H9 (cell line): ENCODE measurements at regions not wholly inside any gene's neighbourhood (a gene's known extent, or its start where the extent isn't known, plus 50 kb on each side); places are given as distances from the start of the nearest gene placed in this dataset.

Source experiments
- DNase-seq: peaks from one replicate; pipeline ENCODE4 v3.0.0-alpha.2; 2017
- H2AFZ ChIP-seq: one replicate; pipeline ENCODE4 v1.6.1; 2013; ENCODE audit warnings: mild to moderate bottlenecking, low read length, control low read depth, moderate library complexity
- H2AK5ac ChIP-seq: 2 replicates; pipeline ENCODE4 v1.6.1; 2013; ENCODE audit warnings: low read length, control low read depth, mixed read lengths; ENCODE audit not compliant: insufficient read length
- H2BK120ac ChIP-seq: one replicate; pipeline ENCODE4 v1.6.1; 2013; ENCODE audit warnings: low read depth, mild to moderate bottlenecking, low read length, control low read depth, inconsistent platforms; ENCODE audit not compliant: poor library complexity, severe bottlenecking
- H2BK12ac ChIP-seq: 2 replicates; pipeline ENCODE4 v1.6.1; 2013; ENCODE audit warnings: low read length, control low read depth, mixed read lengths, low read depth; ENCODE audit not compliant: insufficient read length
- H2BK15ac ChIP-seq: 2 replicates; pipeline ENCODE4 v1.6.1; 2013; ENCODE audit warnings: low read depth, low read length, control low read depth
- H2BK20ac ChIP-seq: one replicate; pipeline ENCODE4 v1.6.1; 2013; ENCODE audit warnings: low read depth, mild to moderate bottlenecking, low read length, control low read depth, inconsistent platforms; ENCODE audit not compliant: poor library complexity, severe bottlenecking
- H2BK5ac ChIP-seq: 2 replicates; pipeline ENCODE4 v1.6.1; 2013; ENCODE audit warnings: low read length, control low read depth, mixed read lengths; ENCODE audit not compliant: insufficient read length
- H3K14ac ChIP-seq: 2 replicates; pipeline ENCODE4 v1.6.1; 2013; ENCODE audit warnings: low read length, control low read depth; ENCODE audit not compliant: insufficient read depth
- H3K18ac ChIP-seq: 2 replicates; pipeline ENCODE4 v1.6.1; 2013; ENCODE audit warnings: low read depth, mild to moderate bottlenecking, mixed read lengths, low read length, control low read depth; ENCODE audit not compliant: insufficient read length
- H3K23ac ChIP-seq: 2 replicates; pipeline ENCODE4 v1.6.1; 2013; ENCODE audit warnings: low read length, control low read depth, mixed read lengths, low read depth; ENCODE audit not compliant: insufficient read length
- H3K23me2 ChIP-seq: 2 replicates; pipeline ENCODE4 v1.6.1; 2013; ENCODE audit warnings: low read depth, mild to moderate bottlenecking, mixed read lengths, low read length, control low read depth; ENCODE audit not compliant: insufficient read length, poor library complexity, severe bottlenecking
- H3K27ac ChIP-seq: 2 replicates; pipeline ENCODE4 v1.5.1; 2013; ENCODE audit warnings: low read length, control low read depth, mixed read lengths, low read depth; ENCODE audit not compliant: insufficient read length
- H3K27me3 ChIP-seq: 2 replicates; pipeline ENCODE4 v1.6.1; 2013; ENCODE audit warnings: low read length, control low read depth, inconsistent platforms; ENCODE audit not compliant: insufficient read depth
- H3K4ac ChIP-seq: 2 replicates; pipeline ENCODE4 v1.6.1; 2013; ENCODE audit warnings: low read depth, mild to moderate bottlenecking, control low read depth, inconsistent platforms, low read length, moderate library complexity
- H3K4me1 ChIP-seq: 2 replicates; pipeline ENCODE4 v1.6.1; 2013; ENCODE audit warnings: low read length, control low read depth, inconsistent platforms; ENCODE audit not compliant: insufficient read depth
- H3K4me2 ChIP-seq: 2 replicates; pipeline ENCODE4 v1.6.1; 2013; ENCODE audit warnings: low read length, control low read depth, mixed read lengths; ENCODE audit not compliant: insufficient read length, insufficient read depth
- H3K56ac ChIP-seq: 2 replicates; pipeline ENCODE4 v1.6.1; 2013; ENCODE audit warnings: low read depth, mild to moderate bottlenecking, mixed read lengths, low read length, control low read depth; ENCODE audit not compliant: insufficient read length
- H3K79me1 ChIP-seq: 2 replicates; pipeline ENCODE4 v1.6.1; 2013; ENCODE audit warnings: low read depth, mild to moderate bottlenecking, moderate library complexity, low read length, control low read depth, inconsistent platforms; ENCODE audit not compliant: insufficient read depth, poor library complexity, severe bottlenecking
- H3K79me2 ChIP-seq: 2 replicates; pipeline ENCODE4 v1.6.1; 2013; ENCODE audit warnings: low read length, control low read depth, inconsistent platforms; ENCODE audit not compliant: insufficient read depth
- H3K9ac ChIP-seq: 2 replicates; pipeline ENCODE4 v1.6.1; 2013; ENCODE audit warnings: low read length, control low read depth, mixed read lengths; ENCODE audit not compliant: insufficient read length; ENCODE audit errors: extremely low read depth
- H3K9me3 ChIP-seq: one replicate; pipeline ENCODE4 v1.6.1; 2013; ENCODE audit warnings: low read depth, low read length, inconsistent platforms; ENCODE audit not compliant: control insufficient read depth
- H3T11ph ChIP-seq: one replicate; pipeline ENCODE4 v1.6.1; 2013; ENCODE audit warnings: mild to moderate bottlenecking, low read length, control low read depth, inconsistent platforms
- H4K20me1 ChIP-seq: one replicate; pipeline ENCODE4 v1.6.1; 2013; ENCODE audit not compliant: control insufficient read depth, insufficient read length, insufficient read depth
- H4K5ac ChIP-seq: 2 replicates; pipeline ENCODE4 v1.6.1; 2013; ENCODE audit warnings: low read depth, mild to moderate bottlenecking, mixed read lengths, low read length, control low read depth; ENCODE audit not compliant: insufficient read length
- H4K8ac ChIP-seq: replicated peaks from 2 replicates; pipeline ENCODE4 v1.6.1; 2013; ENCODE audit warnings: low read length, control low read depth, mixed read lengths, low read depth; ENCODE audit not compliant: insufficient read length
- H4K91ac ChIP-seq: 2 replicates; pipeline ENCODE4 v1.6.1; 2013; ENCODE audit warnings: low read depth, mild to moderate bottlenecking, moderate library complexity, mixed read lengths, low read length, control low read depth; ENCODE audit not compliant: insufficient read length
- H3K27ac Mint-ChIP-seq, 3 experiments: 2 replicates in 2 of 3; 3 replicates in 1 of 3; pipeline ENCODE4 v1.8.0; 2020 to 2021; ENCODE audit warnings: mixed read lengths in 3 of 3, mild to moderate bottlenecking in 1 of 3, moderate library complexity in 1 of 3
- H3K27me3 Mint-ChIP-seq: 2 replicates; pipeline ENCODE4 v1.8.0; 2021; ENCODE audit warnings: low read depth, mild to moderate bottlenecking, moderate library complexity, mixed read lengths
- H3K36me3 Mint-ChIP-seq, 3 experiments: 2 replicates in 2 of 3; 3 replicates in 1 of 3; pipeline ENCODE4 v1.8.0; 2020 to 2021; ENCODE audit warnings: low read depth in 3 of 3, mixed read lengths in 3 of 3; ENCODE audit not compliant: insufficient read depth in 1 of 3
- H3K4me1 Mint-ChIP-seq, 2 experiments: 2 replicates each; pipeline ENCODE4 v1.8.0; 2020; ENCODE audit warnings: mixed read lengths in 2 of 2
- H3K4me3 Mint-ChIP-seq, 2 experiments: 2 replicates in 1 of 2; 3 replicates in 1 of 2; pipeline ENCODE4 v1.8.0; 2020 to 2021; ENCODE audit warnings: mild to moderate bottlenecking in 2 of 2, mixed read lengths in 2 of 2, moderate library complexity in 1 of 2
- H3K9me3 Mint-ChIP-seq, 2 experiments: 2 replicates in 1 of 2; 3 replicates in 1 of 2; pipeline ENCODE4 v1.8.0; 2020; ENCODE audit warnings: mild to moderate bottlenecking in 2 of 2, mixed read lengths in 2 of 2, moderate library complexity in 1 of 2
- WGBS: extraction: QIAGEN DNeasy Blood & Tissue Kit; methylation state at CpG from one replicate; pipeline ENCODE4 v1.1.7; 2013; ENCODE audit warnings: missing lambda C conversion rate, low lambda C conversion rate, mixed read lengths; ENCODE audit not compliant: insufficient read length; ENCODE audit errors: extremely low coverage; 5-methylcytosine and 5-hydroxymethylcytosine counted together
- TF ChIP-seq, protein P1 (sequence below): fragments of 200-600 bp; sonication (generic); conservative IDR thresholded peaks from 3 replicates; pipeline ENCODE4 v1.8.0; 2021; ENCODE audit warnings: antibody characterized with exemption, mild to moderate bottlenecking

DNA sequence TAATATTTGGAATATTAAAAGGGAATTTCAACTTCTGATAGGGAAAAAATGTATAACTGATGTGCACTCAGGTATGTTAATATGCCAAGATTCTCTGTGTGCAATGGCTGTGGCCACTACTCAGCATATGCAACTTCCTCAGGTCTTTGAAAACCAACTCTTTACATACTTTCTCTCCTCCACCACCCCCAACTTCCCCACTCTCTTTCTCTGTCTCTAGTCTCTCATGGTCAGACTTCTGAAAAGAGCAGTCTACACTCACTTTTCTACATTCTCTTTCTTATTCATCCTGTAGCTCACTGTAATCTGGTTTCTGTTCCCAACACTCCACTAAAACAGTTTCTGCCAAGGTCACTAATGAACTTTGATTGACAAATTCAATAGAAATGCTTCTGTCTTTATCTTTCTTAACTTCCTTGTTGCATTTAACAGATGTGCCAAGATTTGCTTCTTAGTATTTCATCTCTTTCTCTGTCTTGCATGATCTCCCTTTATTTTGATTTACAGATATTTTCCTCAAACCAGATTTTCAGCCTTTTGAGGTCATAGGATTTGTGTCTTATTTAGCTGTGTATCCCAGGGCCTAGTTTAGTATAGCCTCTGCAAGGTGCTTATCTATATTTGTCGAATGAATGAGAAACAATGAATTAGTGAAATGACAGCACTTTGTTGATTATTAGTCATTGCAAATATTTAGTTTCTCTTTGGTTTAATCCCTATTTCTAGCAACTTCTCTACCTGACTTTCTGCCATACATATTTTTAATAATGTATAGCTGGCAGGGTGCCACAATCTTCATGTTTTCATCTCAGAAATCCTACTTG is 168.9 kb downstream of the LMO4 start:
- no peak overlapping the region for H2BK20ac ChIP-seq
- H3K23ac ChIP-seq: no peak overlapping the region
- H4K5ac ChIP-seq: no peak overlapping the region
- no peak overlapping the region for H4K8ac ChIP-seq
- H3K9me3 ChIP-seq: no peaks in the 10 kb centered on the region
- H2BK5ac ChIP-seq: no peak overlapping the region
- no peaks in the 10 kb centered on the region for H3K23me2 ChIP-seq
- H2BK12ac ChIP-seq: no peak overlapping the region
- H3K79me2 ChIP-seq: no peaks in the 10 kb centered on the region
- no CpG with 5 or more reads among the region's 1 CpG for WGBS
- H3K56ac ChIP-seq: no peak overlapping the region
- H3K14ac ChIP-seq: no peak overlapping the region
- H3K18ac ChIP-seq: no peak overlapping the region
- H3K27me3 ChIP-seq: no peaks in the 10 kb centered on the region
- H3K27me3 Mint-ChIP-seq: no peaks in the 10 kb centered on the region
- H3T11ph ChIP-seq: no peak overlapping the region
- H2AK5ac ChIP-seq: no peak overlapping the region
- no peak overlapping the region for H3K27ac Mint-ChIP-seq
- H3K4me3 Mint-ChIP-seq: no peak overlapping the region
- H3K4ac ChIP-seq: no peak overlapping the region
- H4K91ac ChIP-seq: no peak overlapping the region
- H3K9ac ChIP-seq: no peak overlapping the region
- no peak for DNase-seq
- no peak overlapping the region for H2BK120ac ChIP-seq
- H2AFZ ChIP-seq: no peak overlapping the region
- H3K79me1 ChIP-seq: no peaks in the 10 kb centered on the region
- H3K4me1 Mint-ChIP-seq: peaks cover 4 to 5% of the 10 kb centered on the region in 2 experiments; a peak in 3 of 4 replicates
- TF ChIP-seq, protein P1, sequence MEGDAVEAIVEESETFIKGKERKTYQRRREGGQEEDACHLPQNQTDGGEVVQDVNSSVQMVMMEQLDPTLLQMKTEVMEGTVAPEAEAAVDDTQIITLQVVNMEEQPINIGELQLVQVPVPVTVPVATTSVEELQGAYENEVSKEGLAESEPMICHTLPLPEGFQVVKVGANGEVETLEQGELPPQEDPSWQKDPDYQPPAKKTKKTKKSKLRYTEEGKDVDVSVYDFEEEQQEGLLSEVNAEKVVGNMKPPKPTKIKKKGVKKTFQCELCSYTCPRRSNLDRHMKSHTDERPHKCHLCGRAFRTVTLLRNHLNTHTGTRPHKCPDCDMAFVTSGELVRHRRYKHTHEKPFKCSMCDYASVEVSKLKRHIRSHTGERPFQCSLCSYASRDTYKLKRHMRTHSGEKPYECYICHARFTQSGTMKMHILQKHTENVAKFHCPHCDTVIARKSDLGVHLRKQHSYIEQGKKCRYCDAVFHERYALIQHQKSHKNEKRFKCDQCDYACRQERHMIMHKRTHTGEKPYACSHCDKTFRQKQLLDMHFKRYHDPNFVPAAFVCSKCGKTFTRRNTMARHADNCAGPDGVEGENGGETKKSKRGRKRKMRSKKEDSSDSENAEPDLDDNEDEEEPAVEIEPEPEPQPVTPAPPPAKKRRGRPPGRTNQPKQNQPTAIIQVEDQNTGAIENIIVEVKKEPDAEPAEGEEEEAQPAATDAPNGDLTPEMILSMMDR: no peak
- no peaks in the 10 kb centered on the region for H3K36me3 Mint-ChIP-seq
- no peaks in the 10 kb centered on the region for H4K20me1 ChIP-seq
- H3K9me3 Mint-ChIP-seq: no peaks in the 10 kb centered on the region
- no peak overlapping the region for H3K4me2 ChIP-seq
- H3K27ac ChIP-seq: no peak overlapping the region
- no peak overlapping the region for H2BK15ac ChIP-seq
- H3K4me1 ChIP-seq: no peaks in the 10 kb centered on the region
